Right kidney (tissue), 1 donor: ENCODE measurements at regions not wholly inside any gene's neighbourhood (a gene's known extent, or its start where the extent isn't known, plus 50 kb on each side); places are given as distances from the start of the nearest gene placed in this dataset.

ENCODE experiments used
- DNase-seq: peaks from one replicate; pipeline ENCODE4 v3.0.0-alpha.2; 2016

GRCh38 chr1:181327796-181328195 is 155.5 kb upstream of the CACNA1E start:
- DNase-seq: no peak

GRCh38 chr1:181334724-181335123 is 148.6 kb upstream of the CACNA1E start:
- DNase-seq: no peak

- no peak for DNase-seq
Observed at GRCh38 chr1:181335631-181336030, 147.7 kb upstream of the CACNA1E start.

- no peak for DNase-seq
Observed at GRCh38 chr1:181341026-181341632, 142.2 kb upstream of the CACNA1E start.

- DNase-seq: no peak
Observed at GRCh38 chr1:181344091-181344490, 139.2 kb upstream of the CACNA1E start.

- no peak for DNase-seq
Observed at GRCh38 chr1:181345146-181345545, 138.2 kb upstream of the CACNA1E start.

GRCh38 chr1:181347495-181348390 is 135.6 kb upstream of the CACNA1E start:
- no peak for DNase-seq

- DNase-seq: no peak
Observed at GRCh38 chr1:181349512-181349911, 133.8 kb upstream of the CACNA1E start.

GRCh38 chr1:181350131-181350530 is 133.2 kb upstream of the CACNA1E start:
- no peak for DNase-seq

- no peak for DNase-seq
Observed at GRCh38 chr1:181351740-181352139, 131.6 kb upstream of the CACNA1E start.

GRCh38 chr1:181352695-181353094 is 130.6 kb upstream of the CACNA1E start:
- DNase-seq: no peak

- DNase-seq: no peak
Observed at GRCh38 chr1:181353526-181353925, 129.8 kb upstream of the CACNA1E start.

GRCh38 chr1:181354865-181355264 is 128.5 kb upstream of the CACNA1E start:
- no peak for DNase-seq

- DNase-seq: no peak
Observed at GRCh38 chr1:181356505-181357340, 126.6 kb upstream of the CACNA1E start.

- DNase-seq: no peak
Observed at GRCh38 chr1:181359012-181359411, 124.3 kb upstream of the CACNA1E start.

- DNase-seq: no peak
Observed at GRCh38 chr1:181364801-181365200, 118.5 kb upstream of the CACNA1E start.

- no peak for DNase-seq
Observed at GRCh38 chr1:181366910-181367309, 116.4 kb upstream of the CACNA1E start.

- DNase-seq: no peak
Observed at GRCh38 chr1:181369416-181369815, 113.9 kb upstream of the CACNA1E start.

- no peak for DNase-seq
Observed at GRCh38 chr1:181383695-181384094, 99.6 kb upstream of the CACNA1E start.

- no peak for DNase-seq
Observed at GRCh38 chr1:181386340-181386739, 97.0 kb upstream of the CACNA1E start.

- no peak for DNase-seq
Observed at GRCh38 chr1:181386951-181387350, 96.4 kb upstream of the CACNA1E start.

GRCh38 chr1:181387702-181388101 is 95.6 kb upstream of the CACNA1E start:
- DNase-seq: no peak
